ENCODE measurements at regions not wholly inside any gene's neighbourhood (a gene's known extent, or its start where the extent isn't known, plus 50 kb on each side); places are given as distances from the start of the nearest gene placed in this dataset.
"Not testable (repeated sequence)": the region's sequence is repeated elsewhere in the genome, so short reads cannot be mapped to it uniquely, and the experiment has no call there.

DNA sequence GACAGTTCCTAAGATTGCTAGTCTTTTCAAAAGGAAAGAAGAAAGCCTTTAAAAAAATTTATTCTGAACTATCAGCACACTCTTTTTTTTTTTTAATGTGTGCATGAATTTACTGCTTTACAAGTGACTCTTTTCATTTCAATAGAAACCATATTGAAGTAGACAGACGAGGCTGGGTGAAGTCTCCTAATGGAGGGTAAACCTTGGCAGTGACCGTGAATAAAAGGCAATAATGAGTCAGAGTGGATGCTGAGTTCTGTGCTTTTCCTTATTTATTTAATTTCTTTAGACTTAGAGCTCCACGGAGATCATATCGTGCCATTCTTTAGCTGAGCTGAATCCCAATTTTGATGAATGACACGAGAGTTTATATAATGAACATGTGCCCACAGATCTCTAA, 196.9 kb downstream of the PRL start:
- DNase-seq (ENCODE audit: low read depth in 2 of 2) = no peak

DNA sequence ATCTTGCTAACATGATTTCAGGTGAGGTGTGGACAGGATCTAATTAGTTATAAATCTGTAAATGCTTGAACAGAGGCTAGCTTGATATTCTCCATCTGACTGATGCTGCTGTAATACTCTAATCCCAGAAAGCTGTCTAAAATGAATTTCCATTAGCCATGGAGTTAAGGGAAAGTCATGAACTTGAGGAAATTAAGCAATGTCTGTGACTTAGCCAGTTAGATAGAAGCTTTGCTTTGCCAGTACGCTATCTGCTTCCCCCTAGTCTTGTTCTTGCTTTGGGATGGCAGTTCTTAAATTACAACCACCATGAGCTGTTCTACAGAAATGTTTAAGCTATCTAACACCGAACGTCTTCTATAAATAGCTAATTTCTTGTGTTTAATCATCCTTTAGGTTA, 195.7 kb downstream of the PRL start:
- no peak for DNase-seq (ENCODE audit: low read depth in 2 of 2)

- no peak for DNase-seq (ENCODE audit: low read depth in 2 of 2)
These were observed 194.2 kb downstream of the PRL start for GRCh38 chr6:22102671-22103070.

DNA sequence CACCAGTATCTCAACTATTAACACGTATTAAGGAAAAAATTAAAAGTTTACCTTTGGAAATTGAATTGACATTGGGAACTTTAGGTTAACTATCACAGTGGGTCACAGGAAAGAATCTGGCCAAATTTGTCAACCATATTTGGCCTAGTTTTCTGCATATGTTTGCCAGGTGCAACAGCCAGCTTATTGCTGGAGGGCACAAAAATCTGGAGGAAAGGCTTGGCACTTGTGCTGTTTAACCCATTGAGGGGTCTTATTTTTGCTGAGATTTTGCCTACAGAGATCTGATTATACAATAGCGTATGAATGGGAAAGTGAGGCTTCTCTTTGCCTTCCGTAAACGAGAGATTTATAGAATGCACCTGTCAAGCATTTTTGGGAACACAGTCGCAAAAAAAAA, 190.4 kb downstream of the PRL start:
- DNase-seq (ENCODE audit: low read depth in 2 of 2) = no peak

DNA sequence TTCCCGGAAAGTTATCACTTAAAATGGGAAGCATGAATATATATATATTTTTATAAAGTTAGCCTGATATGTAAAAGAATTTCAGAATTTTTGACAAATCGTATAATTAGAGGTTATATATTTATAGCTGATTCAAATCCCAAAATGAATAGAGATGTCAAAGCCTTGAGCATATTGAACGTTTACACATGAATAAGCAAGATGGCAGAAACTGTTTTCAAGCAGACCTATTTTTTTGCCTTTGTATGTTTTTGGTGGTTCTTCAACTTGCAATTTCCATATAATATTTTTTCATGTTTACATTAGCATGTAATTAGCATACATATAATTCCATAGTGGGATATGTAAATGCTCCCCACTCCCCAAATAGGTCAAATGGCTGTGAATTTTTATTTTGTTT, 189.9 kb downstream of the PRL start:
- no peak for DNase-seq (ENCODE audit: low read depth in 2 of 2)

DNA sequence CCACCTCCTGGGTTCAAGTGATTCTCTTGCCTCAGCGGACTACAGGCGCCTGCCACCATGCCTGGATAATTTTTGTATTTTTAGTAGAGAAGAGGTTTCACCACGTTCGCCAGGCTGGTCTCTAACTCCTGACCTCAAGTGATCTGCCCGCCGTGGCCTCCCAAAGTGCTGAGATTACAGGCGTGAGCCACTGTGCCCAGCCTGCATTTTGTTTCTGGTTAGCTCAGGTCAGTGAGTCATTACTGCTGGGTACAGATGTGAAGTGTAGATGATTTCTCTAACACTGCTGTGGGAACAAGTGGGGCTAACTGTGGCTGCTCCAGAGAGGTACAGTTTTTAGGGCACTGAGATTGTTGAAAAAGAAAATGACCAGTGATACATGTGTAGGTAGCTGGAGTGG, 188.6 kb downstream of the PRL start:
- DNase-seq (ENCODE audit: low read depth in 2 of 2) = no peak

GRCh38 chr6:22110061-22110460, 186.8 kb downstream of the PRL start:
- no peak for DNase-seq (ENCODE audit: low read depth in 2 of 2)

- DNase-seq (ENCODE audit: low read depth in 2 of 2) = no peak
These were observed 184.4 kb downstream of the PRL start for GRCh38 chr6:22112461-22112860.

DNA sequence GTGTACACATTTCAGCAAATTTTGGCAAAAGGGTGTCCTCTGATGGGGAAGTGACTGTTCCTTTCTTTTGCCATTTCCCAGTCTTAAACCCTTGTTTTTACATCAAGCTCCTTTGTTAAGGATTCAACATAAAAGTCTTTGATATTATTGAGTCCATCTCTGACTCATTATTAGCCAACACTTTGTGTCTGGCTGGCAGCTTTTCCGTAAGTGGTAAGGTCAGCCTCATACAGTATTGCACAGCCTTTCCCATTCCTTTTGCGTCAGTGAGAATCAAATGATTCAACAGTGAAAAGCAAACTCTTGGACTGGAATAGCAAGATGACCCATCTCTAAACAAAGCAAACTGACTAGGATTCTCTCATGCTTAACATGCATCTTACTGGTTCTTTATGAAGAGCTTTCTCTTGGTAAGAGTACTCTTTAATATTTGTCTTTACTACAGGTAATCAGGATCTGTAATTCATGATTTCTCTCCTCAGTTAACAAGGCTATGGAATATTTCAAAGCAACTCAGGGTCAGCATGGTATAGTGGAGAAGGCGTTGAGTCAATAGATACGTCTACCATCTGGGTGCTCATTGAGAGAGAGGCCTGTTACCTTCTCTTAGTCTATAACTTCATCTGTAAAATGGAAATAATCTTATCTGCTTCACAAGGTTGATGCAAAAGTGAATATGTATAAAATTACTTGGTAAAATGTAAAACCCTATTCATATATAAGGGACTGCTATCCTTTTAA, 183.6 kb downstream of the PRL start:
- DNase-seq (ENCODE audit: low read depth in 2 of 2) = no peak

- no peak for DNase-seq (ENCODE audit: low read depth in 2 of 2)
These were observed 181.3 kb downstream of the PRL start for GRCh38 chr6:22115559-22115958.

- DNase-seq (ENCODE audit: low read depth in 2 of 2) = no peak
These were observed 179.2 kb downstream of the PRL start for GRCh38 chr6:22117631-22118030.

DNA sequence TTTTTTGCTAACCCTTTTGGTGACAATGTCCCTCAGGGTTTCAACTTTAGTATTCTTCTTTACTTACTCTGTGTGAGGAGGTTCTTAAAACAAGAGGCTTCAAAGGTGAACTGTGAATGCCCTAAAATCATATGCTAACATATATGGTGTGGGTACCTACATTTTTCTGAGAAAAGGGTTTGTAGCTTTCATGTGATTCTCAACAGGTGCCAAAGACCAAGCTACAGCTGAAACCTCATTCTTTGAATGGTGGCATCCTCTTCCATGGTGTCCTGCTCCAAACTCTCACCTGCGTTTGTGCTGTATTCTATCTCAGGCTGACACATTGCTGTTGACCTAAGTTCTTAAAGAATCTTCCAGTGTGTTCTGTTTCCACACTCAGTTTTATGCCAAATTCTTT, 177.3 kb downstream of the PRL start:
- no peak for DNase-seq (ENCODE audit: low read depth in 2 of 2)

GRCh38 chr6:22124756-22125155, 172.1 kb downstream of the PRL start:
- no peak for DNase-seq (ENCODE audit: low read depth in 2 of 2)

- DNase-seq (ENCODE audit: low read depth in 2 of 2) = no peak
These were observed 169.9 kb downstream of the PRL start for GRCh38 chr6:22126910-22127309.

- no peak for DNase-seq (ENCODE audit: low read depth in 2 of 2)
These were observed 167.1 kb downstream of the PRL start for GRCh38 chr6:22129751-22130150.

DNA sequence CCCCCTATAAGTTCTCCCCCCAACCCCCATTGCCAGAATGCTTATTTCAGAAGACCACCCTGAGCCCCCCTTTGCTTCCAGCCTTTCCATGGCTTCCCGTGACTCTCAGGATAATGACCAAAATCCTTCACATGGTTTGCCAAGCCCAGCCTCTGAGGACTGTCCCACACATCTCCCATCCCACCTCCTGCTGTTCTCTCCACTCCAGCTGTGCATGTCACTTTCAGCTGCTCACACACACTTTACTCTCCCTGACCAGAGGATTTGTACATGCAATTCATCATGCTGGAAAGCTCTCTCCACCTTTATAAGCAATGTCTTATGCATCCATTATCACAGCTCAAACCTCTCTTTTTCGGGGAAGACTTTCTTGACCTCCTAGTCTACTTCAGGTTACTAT, 164.2 kb downstream of the PRL start:
- DNase-seq (ENCODE audit: low read depth in 2 of 2) = no peak

GRCh38 chr6:22133357-22133756, 163.5 kb downstream of the PRL start:
- DNase-seq (ENCODE audit: low read depth in 2 of 2) = no peak

DNA sequence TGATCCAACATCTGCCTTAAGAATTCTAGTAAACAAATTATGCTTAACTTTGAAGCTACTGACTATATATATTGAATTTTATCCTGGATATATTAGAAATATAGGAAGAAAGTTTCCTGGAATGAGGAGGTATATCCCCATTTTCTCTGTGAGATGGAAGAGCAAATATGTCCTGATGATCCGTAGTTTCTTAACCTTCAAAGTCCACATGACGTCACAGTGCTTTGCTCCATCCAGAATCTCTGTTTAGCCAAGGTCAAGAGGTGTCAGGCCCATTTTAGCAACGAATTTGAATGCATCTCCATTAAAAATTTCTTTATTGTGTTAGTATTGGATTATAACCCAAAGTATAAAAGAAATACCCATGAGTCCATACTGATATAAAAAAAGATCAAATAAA, 162.5 kb downstream of the PRL start:
- no peak for DNase-seq (ENCODE audit: low read depth in 2 of 2)

DNA sequence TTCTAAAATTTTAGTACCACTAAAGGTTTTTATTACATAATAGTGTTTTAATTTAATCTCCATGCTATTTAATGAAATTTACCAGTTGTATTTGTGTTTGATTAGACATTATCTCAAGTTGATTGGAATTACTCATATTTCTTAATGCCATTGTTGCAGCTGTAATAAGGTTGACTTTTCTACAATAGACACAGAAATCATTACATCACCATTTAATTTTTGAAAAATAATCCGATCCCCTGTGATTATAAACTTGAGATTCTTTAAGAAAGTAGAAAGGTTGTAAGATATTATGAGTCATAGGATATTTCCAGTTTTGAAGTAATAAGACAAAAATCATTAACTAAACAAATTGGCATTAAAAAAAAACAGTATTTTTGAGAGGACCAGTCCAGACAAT, 161.4 kb downstream of the PRL start:
- no peak for DNase-seq (ENCODE audit: low read depth in 2 of 2)

DNA sequence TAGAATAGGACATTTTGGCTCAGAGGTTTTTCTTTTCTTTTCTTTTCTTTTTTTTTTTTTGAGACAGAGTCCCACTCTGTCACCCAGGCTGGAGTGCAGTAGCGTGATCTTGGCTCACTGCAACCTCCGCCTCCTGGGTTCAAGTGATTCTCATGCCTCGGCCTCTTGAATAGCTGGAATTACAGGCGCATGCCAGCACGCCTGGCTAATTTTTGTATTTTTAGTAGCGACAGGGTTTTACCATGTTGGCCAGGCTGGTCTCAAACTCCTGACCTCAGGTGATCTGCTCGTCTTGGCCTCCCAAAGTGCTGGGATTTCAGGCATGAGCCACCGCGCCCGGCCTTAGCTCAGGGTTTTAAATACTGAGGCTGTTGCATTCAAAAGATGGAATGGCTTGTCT, 156.1 kb downstream of the PRL start:
- not testable (repeated sequence) for DNase-seq (ENCODE audit: low read depth in 2 of 2)

GRCh38 chr6:22141241-22141745, 155.5 kb downstream of the PRL start:
- DNase-seq (ENCODE audit: low read depth in 2 of 2) = no peak

GRCh38 chr6:22142856-22143255, 154.0 kb downstream of the PRL start:
- DNase-seq (ENCODE audit: low read depth in 2 of 2) = no peak

- DNase-seq (ENCODE audit: low read depth in 2 of 2) = no peak
These were observed 151.5 kb downstream of the PRL start for GRCh38 chr6:22145376-22145775.
